Pons (tissue), 1 donor: ENCODE measurements at regions not wholly inside any gene's neighbourhood (a gene's known extent, or its start where the extent isn't known, plus 50 kb on each side); places are given as distances from the start of the nearest gene placed in this dataset.
A peak's percentile ranks its signal among the peaks of the same experiment; 100 is the strongest.

Experiments used
- DNase-seq: peaks from one replicate; pipeline ENCODE4 v3.0.0-alpha.2; 2016; ENCODE audit warnings: low spot score

DNA sequence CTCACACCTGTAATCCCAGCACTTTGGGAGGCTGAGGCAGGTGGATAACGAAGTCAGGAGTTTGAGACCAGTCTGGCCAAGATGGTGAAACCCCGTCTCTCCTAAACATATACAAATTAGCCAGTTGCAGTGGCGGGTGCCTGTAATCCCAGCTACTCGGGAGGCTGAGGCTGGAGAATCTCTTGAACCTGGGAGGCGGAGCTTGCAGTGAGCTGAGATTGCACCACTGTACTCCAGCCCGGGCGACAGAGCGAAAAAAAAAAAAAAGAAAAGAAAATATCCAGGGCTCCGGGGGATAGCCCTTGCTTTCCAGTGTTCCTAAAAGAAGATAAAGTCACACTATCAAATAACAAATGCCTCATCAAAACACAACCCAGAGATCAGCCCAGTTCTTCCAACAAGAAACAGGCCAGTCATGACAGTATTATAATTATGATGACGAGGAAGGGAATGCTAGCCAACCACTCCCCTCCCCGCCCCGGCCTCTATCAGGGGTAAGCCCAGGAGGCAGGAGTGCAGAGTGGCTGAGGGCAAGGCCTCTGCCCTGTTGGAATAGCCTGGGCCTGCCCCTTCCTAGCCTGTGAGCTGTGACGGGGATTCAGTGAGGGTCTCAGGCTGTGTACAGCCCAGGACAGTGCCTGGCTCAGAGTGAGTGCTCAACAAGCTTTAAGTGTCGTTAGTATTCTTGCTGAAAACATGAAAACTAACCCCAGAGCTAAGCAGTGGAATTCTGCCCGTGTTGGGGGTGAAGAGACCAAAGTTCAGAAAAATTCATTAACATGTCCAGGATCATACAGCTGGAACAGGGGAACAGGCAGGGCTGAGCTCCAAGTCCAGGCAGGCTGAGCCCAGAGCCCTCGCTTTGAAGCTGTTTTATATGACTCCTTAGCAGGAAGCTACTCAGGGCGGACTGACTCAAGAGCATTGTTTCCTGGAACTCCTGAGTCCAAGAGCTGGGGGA, 54.3 kb downstream of the FAM241B start:
- no peak for DNase-seq

- DNase-seq = no peak
These were observed 54.9 kb downstream of the FAM241B start for GRCh38 chr10:69684981-69685353.

DNA sequence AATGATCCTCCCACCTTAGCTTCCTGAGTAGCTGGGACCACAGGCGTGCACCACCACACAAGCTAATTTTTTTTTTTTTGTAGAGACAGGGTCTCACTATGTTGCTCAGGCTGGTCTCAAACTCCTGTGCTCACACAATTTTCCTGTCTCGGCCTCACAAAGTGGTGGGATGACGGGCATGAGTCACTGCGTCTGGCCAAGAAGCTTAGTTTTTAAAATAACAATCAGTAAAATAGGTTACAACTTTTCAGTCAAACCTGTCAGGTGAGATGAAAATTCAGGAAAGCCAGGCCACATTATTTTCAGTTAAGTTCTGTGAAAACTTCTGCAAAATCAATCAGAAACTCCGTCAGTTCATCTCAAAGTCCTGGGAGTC, 55.4 kb downstream of the FAM241B start:
- no peak for DNase-seq

GRCh38 chr10:69685802-69686585, 55.9 kb downstream of the FAM241B start:
- no peak for DNase-seq

DNA sequence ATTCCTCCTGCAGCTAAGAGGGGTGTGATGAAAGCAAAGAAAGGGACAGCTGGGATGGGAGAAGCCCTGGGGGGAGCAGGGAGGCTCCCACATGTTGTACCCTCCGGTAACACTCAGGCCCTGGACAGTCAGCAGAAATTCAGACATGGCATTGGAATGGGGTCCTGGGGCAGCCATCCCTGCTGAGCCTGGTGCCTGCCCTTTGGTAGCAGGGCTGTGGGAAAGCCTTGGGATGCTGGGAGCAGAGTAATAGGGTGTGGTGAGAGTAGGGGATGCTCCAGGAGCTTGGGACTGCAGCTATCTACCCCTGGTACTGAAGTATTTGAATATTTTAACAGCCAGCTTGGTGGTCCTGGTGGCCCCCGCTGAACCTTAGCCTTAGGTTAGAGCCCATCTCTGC, 56.8 kb downstream of the FAM241B start:
- no peak for DNase-seq

- no peak for DNase-seq
These were observed 57.4 kb downstream of the FAM241B start for GRCh38 chr10:69687426-69687825.

- DNase-seq = no peak
These were observed 62.2 kb downstream of the FAM241B start for GRCh38 chr10:69692267-69692666.

- no peak for DNase-seq
These were observed 62.8 kb downstream of the FAM241B start for GRCh38 chr10:69692891-69693290.

DNA sequence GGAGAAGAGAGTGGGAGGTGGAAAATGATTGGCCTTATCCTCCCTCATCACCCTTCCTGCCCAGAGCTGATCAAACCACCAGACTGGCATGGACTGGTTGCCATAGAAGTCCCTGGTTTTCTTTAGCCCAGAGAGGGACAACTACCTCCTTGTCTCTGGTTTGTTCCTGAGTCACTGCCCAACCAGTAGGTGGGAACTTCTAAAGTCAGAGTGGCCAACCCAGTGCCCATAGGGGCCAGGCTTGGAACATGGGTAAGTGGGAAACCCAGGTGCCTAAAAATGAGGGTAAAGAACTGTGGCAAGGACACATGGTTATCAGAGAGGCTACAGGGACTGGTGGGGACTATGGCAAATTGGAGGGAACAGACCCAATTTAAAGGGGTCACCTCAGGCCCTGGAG, 63.8 kb downstream of the FAM241B start:
- no peak for DNase-seq

DNA sequence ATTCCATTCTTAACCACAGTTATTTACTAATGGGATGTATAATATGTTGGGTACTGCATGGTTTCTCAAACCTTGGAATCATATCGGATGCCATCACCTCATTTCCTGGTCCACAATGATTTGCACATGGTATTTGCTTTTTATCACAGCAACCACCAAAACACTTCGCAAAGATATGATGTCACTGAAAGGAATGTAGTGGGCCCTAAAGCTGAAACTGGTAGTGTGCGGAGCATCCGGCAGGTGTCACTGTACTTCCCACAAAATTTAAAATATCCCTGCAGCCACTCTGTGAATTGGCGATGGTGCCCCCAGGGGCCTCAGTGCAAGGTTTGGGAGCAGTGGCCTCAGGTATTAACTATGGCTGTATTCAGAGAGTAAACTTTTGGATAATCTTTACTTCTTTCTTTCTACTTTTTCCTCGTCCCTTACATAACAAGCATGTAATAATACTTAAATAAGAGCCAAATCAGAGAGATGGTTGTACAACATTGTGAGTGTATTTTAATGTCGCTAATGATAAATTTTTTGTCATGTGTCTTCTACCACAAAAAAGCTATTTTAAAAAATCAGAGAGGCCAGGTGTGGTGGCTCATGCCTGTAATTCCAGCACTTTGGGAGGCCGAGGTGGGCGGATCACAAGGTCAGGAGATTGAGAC, 66.2 kb downstream of the FAM241B start:
- no peak for DNase-seq

- no peak for DNase-seq
These were observed 67.0 kb downstream of the FAM241B start for GRCh38 chr10:69697006-69697405.

GRCh38 chr10:69703256-69703655, 73.2 kb downstream of the FAM241B start:
- no peak for DNase-seq

GRCh38 chr10:69703766-69704630, 74.0 kb downstream of the FAM241B start:
- no peak for DNase-seq

GRCh38 chr10:69709366-69709941, 79.4 kb downstream of the FAM241B start:
- no peak for DNase-seq

- no peak for DNase-seq
These were observed 80.2 kb downstream of the FAM241B start for GRCh38 chr10:69710008-69710888.

DNA sequence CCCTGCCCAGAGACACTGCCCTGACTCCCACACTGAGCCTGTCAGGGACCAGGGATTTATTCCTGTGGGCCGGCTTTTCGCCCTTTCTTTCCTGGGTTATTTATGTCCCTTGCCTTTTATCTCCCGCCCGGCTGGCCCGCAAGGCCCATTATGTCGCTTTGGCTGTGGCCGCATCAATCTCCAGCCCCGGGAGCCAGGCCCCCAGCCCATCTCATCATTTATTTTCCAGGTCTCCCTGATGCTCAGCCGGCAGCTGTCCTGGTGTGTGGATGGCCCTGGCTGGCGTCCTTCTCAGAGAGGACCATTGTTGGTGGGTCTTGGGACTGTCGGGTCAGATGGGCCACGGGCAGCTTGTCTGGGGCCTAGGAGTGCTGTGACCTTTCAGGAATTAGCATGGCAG, 82.3 kb downstream of the FAM241B start:
- no peak for DNase-seq

DNA sequence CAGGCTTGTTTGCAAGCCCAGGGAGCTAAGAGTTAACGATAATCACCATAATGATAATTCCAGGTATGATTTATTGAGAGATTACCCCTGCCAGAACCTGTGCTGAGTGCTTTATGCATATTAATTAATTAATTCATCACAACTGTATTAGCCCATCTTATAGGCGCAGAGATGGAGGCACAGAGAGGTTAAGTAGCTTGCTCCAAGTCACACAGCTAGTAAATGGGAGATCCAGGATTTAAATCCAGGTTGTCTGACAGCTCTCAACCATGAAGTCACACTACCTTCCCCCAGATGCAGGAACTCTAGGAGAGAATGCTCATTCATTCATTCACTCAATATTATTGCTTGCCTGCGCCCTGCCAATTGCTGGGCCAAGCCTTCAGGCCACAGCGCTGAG, 84.5 kb downstream of the FAM241B start:
- no peak for DNase-seq

DNA sequence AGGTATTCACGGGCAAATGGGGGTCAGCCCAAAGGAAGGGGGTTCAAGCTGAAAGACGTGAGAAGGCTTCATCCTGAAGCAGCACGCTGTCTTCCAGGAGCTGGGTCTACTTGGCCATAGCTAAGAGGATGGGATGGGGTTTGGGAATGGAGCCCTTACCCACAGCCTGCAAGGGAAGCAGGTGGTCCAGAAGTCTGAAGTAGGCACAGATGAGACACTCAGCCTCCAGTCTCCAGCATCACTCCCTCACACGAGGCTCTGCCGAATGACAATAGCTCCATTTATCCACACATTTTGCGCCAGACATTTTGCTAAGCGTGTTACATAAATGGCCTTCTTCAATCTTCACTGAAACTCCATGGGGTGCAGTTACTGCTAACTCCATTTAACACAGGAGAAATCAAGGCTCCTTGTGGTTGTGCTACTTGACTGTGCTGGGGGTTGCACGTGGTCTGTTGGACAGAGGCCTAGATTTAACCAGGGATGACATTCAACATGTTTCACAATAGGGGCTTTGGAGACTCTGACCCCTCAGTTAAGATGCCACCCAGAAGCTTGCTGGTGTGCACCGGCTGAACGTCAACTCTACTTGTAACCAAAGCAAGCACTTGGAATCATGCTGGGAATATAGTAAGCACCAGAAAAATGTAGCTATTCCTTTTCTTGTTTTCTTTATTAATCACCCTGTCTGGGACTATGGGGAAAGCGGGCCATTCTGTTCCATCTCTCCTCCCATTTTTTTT, 85.3 kb downstream of the FAM241B start:
- peak; percentile 13 for DNase-seq

GRCh38 chr10:69715899-69716606, 85.7 kb upstream of the COL13A1 start:
- no peak for DNase-seq
